ENCODE measurements at regions not wholly inside any gene's neighbourhood (a gene's known extent, or its start where the extent isn't known, plus 50 kb on each side); places are given as distances from the start of the nearest gene placed in this dataset.

DNA sequence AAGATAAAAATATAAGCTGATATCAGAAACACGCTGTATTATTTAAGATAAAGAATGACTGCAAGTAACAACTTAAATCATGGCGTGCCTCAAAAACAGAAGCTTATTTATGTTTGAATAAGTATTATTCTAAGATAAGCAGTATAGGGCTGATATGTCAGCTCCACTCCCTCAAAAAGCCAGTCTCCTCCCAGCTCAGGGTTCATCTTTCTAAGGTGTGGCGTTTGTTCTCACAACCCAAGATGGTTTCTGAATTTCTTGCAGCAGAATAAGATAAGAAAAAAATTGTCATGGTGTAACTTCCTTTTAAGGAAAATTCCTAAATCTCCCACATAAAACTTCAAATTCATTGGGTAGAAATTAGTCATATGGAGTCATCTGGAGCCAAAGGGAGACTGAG, 166.1 kb upstream of the POU1F1 start:
- TF ChIP-seq YY1 (IDR thresholded peaks at IDR 0.05; ENCODE audit: insufficient read depth, insufficient read length) (no peak), ZNF274 (IDR thresholded peaks at IDR 0.05; ENCODE audit: low read depth, low read length) (no peak), SUZ12 (IDR thresholded peaks at IDR 0.05; ENCODE audit: extremely low read depth, insufficient read depth, insufficient read length) (no peak)

Data from NT2/D1 (cell line).